IMR-90 (cell line): ENCODE measurements at regions not wholly inside any gene's neighbourhood (a gene's known extent, or its start where the extent isn't known, plus 50 kb on each side); places are given as distances from the start of the nearest gene placed in this dataset.
A peak's percentile ranks its signal among the peaks of the same experiment; 100 is the strongest.

Experiments
- ATAC-seq: fragments of 200-7000 bp; cut with Tn5 transposase; 2 replicates; pipeline ENCODE4 v1.9.1; 2020; ENCODE audit warnings: low read depth, mild to moderate bottlenecking, moderate library complexity
- BruUV-seq: library from RNA; stranded (reverse); fragments of 400-500 nt; replicated peaks from 2 replicates; lab custom pipeline; 2021; lab: Mats Ljungman, UMichigan
- CTCF ChIA-PET: fragments of 300-600 bp; formaldehyde crosslinking; extraction: SDS; loops from one replicate; lab custom pipeline; 2021; ENCODE audit warnings: antibody characterized with exemption; lab: Yijun Ruan, JAX
- POLR2A ChIA-PET: fragments of 300-600 bp; sonication (Branson Sonifier 250); formaldehyde crosslinking; loops from one replicate; lab custom pipeline; 2022; ENCODE audit warnings: antibody characterized with exemption; ENCODE audit not compliant: unreplicated experiment; lab: Charles Lee
- DNase-seq: peaks from one replicate; pipeline ENCODE4 v3.0.0; 2013
- H2AFZ ChIP-seq: replicated peaks from 2 replicates; pipeline ENCODE3; 2013; ENCODE audit warnings: low read length, mild to moderate bottlenecking; ENCODE audit not compliant: poor library complexity
- H2AK5ac ChIP-seq: 2 replicates; pipeline ENCODE4 v1.6.1; 2013; ENCODE audit warnings: low read depth, low read length, inconsistent platforms
- H2AK9ac ChIP-seq: replicated peaks from 2 replicates; pipeline ENCODE3; 2013; ENCODE audit warnings: mild to moderate bottlenecking, low read depth, low read length, moderate library complexity; ENCODE audit not compliant: poor library complexity
- H2BK120ac ChIP-seq: 2 replicates; pipeline ENCODE4 v1.6.1; 2013; ENCODE audit warnings: low read depth, low read length, inconsistent platforms
- H2BK15ac ChIP-seq: 3 replicates; pipeline ENCODE4 v1.6.1; 2013; ENCODE audit warnings: low read depth, low read length, inconsistent platforms
- H2BK20ac ChIP-seq: 2 replicates; pipeline ENCODE4 v1.6.1; 2013; ENCODE audit warnings: low read depth, mild to moderate bottlenecking, inconsistent platforms, low read length, moderate library complexity
- H2BK5ac ChIP-seq: 2 replicates; pipeline ENCODE4 v1.6.1; 2013; ENCODE audit warnings: mild to moderate bottlenecking, low read depth, low read length, inconsistent platforms; ENCODE audit not compliant: poor library complexity, severe bottlenecking
- H3K14ac ChIP-seq: replicated peaks from 2 replicates; pipeline ENCODE4 v1.6.1; 2013; ENCODE audit warnings: low read depth, low read length, inconsistent platforms
- H3K18ac ChIP-seq: 2 replicates; pipeline ENCODE4 v1.6.1; 2013; ENCODE audit warnings: low read depth, low read length, control low read depth
- H3K23ac ChIP-seq: 2 replicates; pipeline ENCODE4 v1.6.1; 2013; ENCODE audit warnings: low read depth, low read length, inconsistent platforms
- H3K27ac ChIP-seq: 2 replicates; pipeline ENCODE4 v1.5.1; 2013; ENCODE audit warnings: mild to moderate bottlenecking, control low read depth, low read length; ENCODE audit not compliant: insufficient read depth
- H3K27me3 ChIP-seq: 2 replicates; pipeline ENCODE4 v1.6.1; 2013; ENCODE audit warnings: low read length; ENCODE audit not compliant: control insufficient read depth, insufficient read depth
- H3K36me3 ChIP-seq: 2 replicates; pipeline ENCODE4 v1.6.1; 2013; ENCODE audit warnings: low read length, mixed read lengths; ENCODE audit not compliant: control insufficient read depth, insufficient read depth
- H3K4ac ChIP-seq: 2 replicates; pipeline ENCODE4 v1.6.1; 2013; ENCODE audit warnings: low read depth, low read length, inconsistent platforms
- H3K4me1 ChIP-seq: 2 replicates; pipeline ENCODE4 v1.6.1; 2013; ENCODE audit warnings: low read length, mixed read lengths; ENCODE audit not compliant: control insufficient read depth, insufficient read depth
- H3K4me2 ChIP-seq: 2 replicates; pipeline ENCODE4 v1.6.1; 2013; ENCODE audit warnings: low read depth, mild to moderate bottlenecking, control low read depth, low read length, moderate library complexity
- H3K4me3 ChIP-seq: 2 replicates; pipeline ENCODE4 v1.5.1; 2013; ENCODE audit warnings: low read depth, mild to moderate bottlenecking, control low read depth, low read length, moderate library complexity; ENCODE audit not compliant: insufficient read depth
- H3K56ac ChIP-seq: 2 replicates; pipeline ENCODE4 v1.6.1; 2013; ENCODE audit warnings: low read length, inconsistent platforms; ENCODE audit not compliant: insufficient read depth; ENCODE audit errors: extremely low read depth
- H3K79me1 ChIP-seq, 2 experiments: 2 replicates each; pipeline ENCODE4 v1.6.1; 2013; ENCODE audit warnings: low read length in 2 of 2, inconsistent platforms in 1 of 2, low read depth in 1 of 2
- H3K9ac ChIP-seq: 2 replicates; pipeline ENCODE4 v1.6.1; 2013; ENCODE audit warnings: low read depth, low read length, control low read depth
- H3K9me1 ChIP-seq: 2 replicates; pipeline ENCODE4 v1.6.1; 2013; ENCODE audit warnings: low read length, inconsistent platforms; ENCODE audit not compliant: insufficient read depth
- H3K9me3 ChIP-seq: 2 replicates; pipeline ENCODE4 v1.6.1; 2013; ENCODE audit warnings: low read length; ENCODE audit not compliant: control insufficient read depth, insufficient read depth
- H4K20me1 ChIP-seq: 2 replicates; pipeline ENCODE4 v1.6.1; 2013; ENCODE audit warnings: low read length, inconsistent platforms; ENCODE audit not compliant: insufficient read depth
- H4K5ac ChIP-seq: 2 replicates; pipeline ENCODE4 v1.6.1; 2013; ENCODE audit warnings: mild to moderate bottlenecking, low read depth, low read length, control low read depth
- H4K8ac ChIP-seq, 2 experiments: 2 replicates each; pipeline ENCODE4 v1.6.1; 2013; ENCODE audit warnings: low read depth in 2 of 2, low read length in 2 of 2, control low read depth in 1 of 2, inconsistent platforms in 1 of 2
- H4K91ac ChIP-seq: 2 replicates; pipeline ENCODE4 v1.6.1; 2013; ENCODE audit warnings: low read depth, low read length, inconsistent platforms; ENCODE audit not compliant: insufficient read depth
- BHLHE40 ChIP-seq: fragments of 150-350 bp; IDR thresholded peaks from 2 replicates; pipeline ENCODE4 v1.6.1; 2016; ENCODE audit warnings: mild to moderate bottlenecking, low read depth, low read length
- FOS ChIP-seq: fragments of 150-350 bp; IDR thresholded peaks from 2 replicates; pipeline ENCODE4 v1.6.1; 2016; ENCODE audit warnings: low read depth, low read length
- WGBS, 2 experiments: methylation state at CpG; one replicate each; pipeline versions ENCODE4 v1.1.5 to v1.1.7; 2013; ENCODE audit warnings: missing lambda C conversion rate in 2 of 2; ENCODE audit not compliant: insufficient read length in 1 of 2; ENCODE audit errors: extremely low coverage in 2 of 2; 5-methylcytosine and 5-hydroxymethylcytosine counted together
- dilution Hi-C: fragments of 300-500 bp; cut with HindIII; formaldehyde crosslinking; loops from one replicate; pipeline ENCODE4 v1.14.3; 2018; ENCODE audit warnings: low sequenced_read_pairs; ENCODE audit not compliant: unreplicated experiment
- in situ Hi-C: fragments of 300-500 bp; cut with MboI; formaldehyde crosslinking; loops from 3 replicates; pipeline ENCODE4 v1.14.3; 2019; ENCODE audit warnings: low sequenced_read_pairs, inconsistent platforms, mixed read lengths
- intact Hi-C: fragments of 100-400 bp; cut with micrococcal nuclease; formaldehyde crosslinking; loops from 2 replicates; pipeline ENCODE4 v1.10.0; 2022

GRCh38 chr4:110287130-110287529, 88.7 kb upstream of the ELOVL6 start:
- Histone ChIP-seq H2AK9ac (no peak overlapping the region), H4K20me1 (no peaks in the 10 kb centered on the region), H3K4me2 (no peak overlapping the region), H4K8ac (no peak overlapping the region), H3K27me3 (no peaks in the 10 kb centered on the region), H3K4ac (no peak overlapping the region), H2BK15ac (no peak overlapping the region), H3K79me1 (no peaks in the 10 kb centered on the region), H3K4me3 (no peak overlapping the region), H3K27ac (no peak overlapping the region), H2AFZ (no peak overlapping the region), H3K4me1 (no peaks in the 10 kb centered on the region), H2AK5ac (no peak overlapping the region), H3K56ac (no peak overlapping the region), H3K9me3 (no peaks in the 10 kb centered on the region), H4K91ac (no peak overlapping the region), H4K5ac (no peak overlapping the region), H3K36me3 (no peaks in the 10 kb centered on the region), H3K9ac (no peak overlapping the region), H3K9me1 (no peaks in the 10 kb centered on the region), H3K18ac (no peak overlapping the region), H3K14ac (no peak overlapping the region), H2BK20ac (no peak overlapping the region), H3K23ac (no peak overlapping the region), H2BK5ac (no peak overlapping the region), H2BK120ac (no peak overlapping the region)
- peak; percentile 81 for DNase-seq
- CTCF ChIA-PET: no interaction called here
- intact Hi-C loops (no loop called here), in situ Hi-C loops (no loop called here), dilution Hi-C loops (no loop called here)
- no TSS peak for BruUV-seq
- TF ChIP-seq FOS (peak; percentile 59; the same call in 1 of the 2 replicates), BHLHE40 (no peak)
- ATAC-seq: peak; percentile 97
- no CpG with 5 or more reads among the region's 2 CpGs for WGBS, 2 experiments
- POLR2A ChIA-PET: no interaction called here
